Suprapubic skin (tissue), 3 donors: ENCODE measurements at regions not wholly inside any gene's neighbourhood (a gene's known extent, or its start where the extent isn't known, plus 50 kb on each side); places are given as distances from the start of the nearest gene placed in this dataset.

Experiments
- POLR2AphosphoS5 ChIP-seq, 3 donors: sonication (generic); formaldehyde crosslinking; IDR thresholded peaks; one replicate each; pipeline ENCODE4 v1.6.1; 2017; ENCODE audit warnings: antibody characterized with exemption in 3 of 3
- TF ChIP-seq, protein P1 (sequence below), 2 donors: fragments of 200-600 bp in 1 of 2; fragments of 450-650 bp in 1 of 2; sonication (generic) in 1 of 2; IDR thresholded peaks; one replicate each; pipeline ENCODE4 v1.5.1; 2016 to 2019; ENCODE audit warnings: antibody characterized with exemption in 2 of 2, mild to moderate bottlenecking in 1 of 2, moderate library complexity in 1 of 2

DNA sequence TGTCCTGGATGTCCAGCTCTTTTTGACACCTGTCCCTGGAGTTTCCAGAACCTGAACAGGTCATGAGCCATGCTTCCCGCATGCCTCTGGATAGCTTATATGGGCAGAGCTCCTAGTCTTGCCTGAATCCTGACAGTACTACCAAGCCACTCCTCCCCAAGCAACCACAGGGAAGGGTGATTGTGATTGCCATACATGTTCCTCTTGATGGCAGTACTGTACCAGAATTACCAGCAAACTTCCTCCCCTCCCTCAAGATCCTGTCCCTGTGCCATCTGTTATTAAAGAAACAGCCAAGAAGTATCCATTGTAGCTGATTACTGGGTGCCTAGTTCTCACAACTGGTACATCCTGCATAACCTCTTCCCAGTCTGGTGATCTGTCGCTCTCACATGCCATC, 264.3 kb upstream of the AGTR2 start:
- TF ChIP-seq POLR2AphosphoS5 (IDR thresholded peaks at IDR 0.05): no peak
- TF ChIP-seq, protein P1, sequence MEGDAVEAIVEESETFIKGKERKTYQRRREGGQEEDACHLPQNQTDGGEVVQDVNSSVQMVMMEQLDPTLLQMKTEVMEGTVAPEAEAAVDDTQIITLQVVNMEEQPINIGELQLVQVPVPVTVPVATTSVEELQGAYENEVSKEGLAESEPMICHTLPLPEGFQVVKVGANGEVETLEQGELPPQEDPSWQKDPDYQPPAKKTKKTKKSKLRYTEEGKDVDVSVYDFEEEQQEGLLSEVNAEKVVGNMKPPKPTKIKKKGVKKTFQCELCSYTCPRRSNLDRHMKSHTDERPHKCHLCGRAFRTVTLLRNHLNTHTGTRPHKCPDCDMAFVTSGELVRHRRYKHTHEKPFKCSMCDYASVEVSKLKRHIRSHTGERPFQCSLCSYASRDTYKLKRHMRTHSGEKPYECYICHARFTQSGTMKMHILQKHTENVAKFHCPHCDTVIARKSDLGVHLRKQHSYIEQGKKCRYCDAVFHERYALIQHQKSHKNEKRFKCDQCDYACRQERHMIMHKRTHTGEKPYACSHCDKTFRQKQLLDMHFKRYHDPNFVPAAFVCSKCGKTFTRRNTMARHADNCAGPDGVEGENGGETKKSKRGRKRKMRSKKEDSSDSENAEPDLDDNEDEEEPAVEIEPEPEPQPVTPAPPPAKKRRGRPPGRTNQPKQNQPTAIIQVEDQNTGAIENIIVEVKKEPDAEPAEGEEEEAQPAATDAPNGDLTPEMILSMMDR (IDR thresholded peaks at IDR 0.05): no peak
